ENCODE measurements at regions not wholly inside any gene's neighbourhood (a gene's known extent, or its start where the extent isn't known, plus 50 kb on each side); places are given as distances from the start of the nearest gene placed in this dataset.

DNA sequence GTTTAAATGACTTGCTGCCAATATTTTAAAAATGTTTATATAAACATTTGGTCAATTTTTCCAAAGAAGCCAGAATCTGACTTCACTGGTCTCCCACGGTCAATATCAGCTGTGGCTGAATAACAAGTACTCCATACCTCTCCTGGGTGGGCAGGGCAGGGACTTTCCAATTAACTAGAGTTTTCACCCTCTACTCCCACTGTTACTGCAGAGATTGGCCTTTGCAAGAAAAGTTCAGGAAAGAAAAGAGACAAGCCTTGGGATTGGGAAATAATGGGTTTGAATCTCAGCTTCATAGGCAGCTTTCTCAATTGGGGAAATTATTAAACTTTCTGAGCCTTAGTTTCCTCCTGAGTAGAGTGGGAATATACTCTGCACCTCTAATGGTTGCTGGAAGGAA, 236.9 kb downstream of the PRL start:
- intact Hi-C loops (cut with micrococcal nuclease): no loop called here
- CTCF ChIA-PET: no interaction called here
- no peaks in the 10 kb centered on the region for H3K9me3 ChIP-seq (ENCODE audit: control extremely low read depth in 1 of 3, control insufficient read depth in 2 of 3, insufficient read depth in 1 of 3, low read length in 2 of 3)
- H3K27ac ChIP-seq (ENCODE audit: low read length in 2 of 2): no peak overlapping the region
- Mint-ChIP-seq H3K4me1 (peaks cover 21% of the 10 kb centered on the region), H3K27me3 (peaks cover 3% of the 10 kb centered on the region), H3K4me3 (no peak overlapping the region), H3K9me3 (ENCODE audit: insufficient read depth) (no peaks in the 10 kb centered on the region), H3K27ac (no peak overlapping the region)
- ATAC-seq (ENCODE audit: low read depth) (no peak), DNase-seq (no peak)
- H3K9ac ChIP-seq (ENCODE audit: low read length): no peak overlapping the region
- no peak overlapping the region for H3K4me3 ChIP-seq (ENCODE audit: control extremely low read depth in 1 of 5, extremely low read depth in 1 of 5, insufficient read depth in 1 of 5, low read depth in 2 of 5, low read length in 4 of 5)
- WGBS (ENCODE audit: insufficient coverage): no CpG with 5 or more reads among the region's 1 CpG
- peaks cover 11 to 16% of the 10 kb centered on the region in 2 donors for H3K4me1 ChIP-seq (ENCODE audit: control insufficient read depth in 2 of 2, insufficient read depth in 2 of 2, low read length in 2 of 2)
- no peak overlapping the region for H3K4me2 ChIP-seq (replicated peaks; ENCODE audit: low read depth, low read length, poor library complexity, severe bottlenecking)
- POLR2A ChIA-PET: no interaction called here
- no peak for TF ChIP-seq EZH2 (IDR thresholded peaks at IDR 0.05; ENCODE audit: borderline replicate concordance, insufficient read depth, low read depth, low read length, poor library complexity, severe bottlenecking)
- TF ChIP-seq, protein P1, sequence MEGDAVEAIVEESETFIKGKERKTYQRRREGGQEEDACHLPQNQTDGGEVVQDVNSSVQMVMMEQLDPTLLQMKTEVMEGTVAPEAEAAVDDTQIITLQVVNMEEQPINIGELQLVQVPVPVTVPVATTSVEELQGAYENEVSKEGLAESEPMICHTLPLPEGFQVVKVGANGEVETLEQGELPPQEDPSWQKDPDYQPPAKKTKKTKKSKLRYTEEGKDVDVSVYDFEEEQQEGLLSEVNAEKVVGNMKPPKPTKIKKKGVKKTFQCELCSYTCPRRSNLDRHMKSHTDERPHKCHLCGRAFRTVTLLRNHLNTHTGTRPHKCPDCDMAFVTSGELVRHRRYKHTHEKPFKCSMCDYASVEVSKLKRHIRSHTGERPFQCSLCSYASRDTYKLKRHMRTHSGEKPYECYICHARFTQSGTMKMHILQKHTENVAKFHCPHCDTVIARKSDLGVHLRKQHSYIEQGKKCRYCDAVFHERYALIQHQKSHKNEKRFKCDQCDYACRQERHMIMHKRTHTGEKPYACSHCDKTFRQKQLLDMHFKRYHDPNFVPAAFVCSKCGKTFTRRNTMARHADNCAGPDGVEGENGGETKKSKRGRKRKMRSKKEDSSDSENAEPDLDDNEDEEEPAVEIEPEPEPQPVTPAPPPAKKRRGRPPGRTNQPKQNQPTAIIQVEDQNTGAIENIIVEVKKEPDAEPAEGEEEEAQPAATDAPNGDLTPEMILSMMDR (IDR thresholded peaks at IDR 0.05): no peak
- H3K36me3 ChIP-seq (replicated peaks in 1 of 2; ENCODE audit: control extremely low read depth in 1 of 2, control insufficient read depth in 1 of 2, extremely low read depth in 1 of 2, insufficient read depth in 2 of 2, low read length in 1 of 2): no peaks in the 10 kb centered on the region
- H3K79me2 ChIP-seq (ENCODE audit: control insufficient read depth, insufficient read depth, low read length): no peaks in the 10 kb centered on the region
- no peak overlapping the region for H2AFZ ChIP-seq (ENCODE audit: insufficient read depth, low read depth, low read length, poor library complexity, severe bottlenecking)
- no peaks in the 10 kb centered on the region for H4K20me1 ChIP-seq (ENCODE audit: control insufficient read depth, insufficient read depth, low read length, poor library complexity, severe bottlenecking)
- H3K27me3 ChIP-seq (replicated peaks in 1 of 4; ENCODE audit: control extremely low read depth in 1 of 4, control insufficient read depth in 3 of 4, insufficient read depth in 4 of 4, low read length in 3 of 4): no peaks in the 10 kb centered on the region

DNA sequence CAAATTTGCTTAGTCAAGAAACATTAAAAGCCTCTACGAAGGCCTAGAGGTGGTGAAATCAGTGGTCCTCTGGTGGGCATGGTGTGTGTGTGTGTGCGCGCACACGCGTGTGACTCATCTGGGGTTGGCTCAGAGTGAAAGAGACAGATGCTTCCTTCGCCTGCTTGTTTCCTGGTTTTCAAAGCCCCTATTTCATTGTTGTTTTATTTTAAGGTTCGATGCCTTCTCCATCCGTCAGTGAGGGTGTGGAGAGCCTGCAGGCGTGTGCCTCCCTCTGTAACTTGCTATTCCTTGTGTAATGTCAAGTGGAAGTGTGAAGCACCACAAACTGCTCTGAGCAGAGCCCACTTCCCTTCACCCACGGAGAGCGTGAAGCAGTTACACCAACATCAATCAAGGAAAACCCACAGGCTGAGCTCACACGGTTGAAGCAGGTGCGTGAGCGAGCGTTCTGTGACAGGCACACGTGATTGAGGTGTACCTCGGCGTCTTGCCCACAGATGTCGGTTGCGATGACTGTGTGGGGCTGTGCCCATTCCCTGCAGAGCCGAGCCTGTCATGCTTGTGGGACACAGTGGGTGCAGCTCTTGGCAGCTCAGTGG, 233.9 kb downstream of the PRL start:
- Histone ChIP-seq H2AFZ (ENCODE audit: insufficient read depth, low read depth, low read length, poor library complexity, severe bottlenecking) (peak overlapping the region; percentile 69), H3K27ac (ENCODE audit: low read length in 2 of 2) (no peak overlapping the region)
- H3K9me3 Mint-ChIP-seq (ENCODE audit: insufficient read depth): no peaks in the 10 kb centered on the region

More for the DNA sequence above, 233.9 kb downstream of the PRL start:
- Histone ChIP-seq H3K36me3 (replicated peaks in 1 of 2; ENCODE audit: control extremely low read depth in 1 of 2, control insufficient read depth in 1 of 2, extremely low read depth in 1 of 2, insufficient read depth in 2 of 2, low read length in 1 of 2) (no peaks in the 10 kb centered on the region), H3K79me2 (ENCODE audit: control insufficient read depth, insufficient read depth, low read length) (no peaks in the 10 kb centered on the region), H4K20me1 (ENCODE audit: control insufficient read depth, insufficient read depth, low read length, poor library complexity, severe bottlenecking) (no peaks in the 10 kb centered on the region), H3K9ac (ENCODE audit: low read length) (peak overlapping the region; percentile 38), H3K9me3 (ENCODE audit: control extremely low read depth in 1 of 3, control insufficient read depth in 2 of 3, insufficient read depth in 1 of 3, low read length in 2 of 3) (no peaks in the 10 kb centered on the region), H3K4me1 (ENCODE audit: control insufficient read depth in 2 of 2, insufficient read depth in 2 of 2, low read length in 2 of 2) (peaks cover 11 to 16% of the 10 kb centered on the region in 2 donors), H3K4me3 (ENCODE audit: control extremely low read depth in 1 of 5, extremely low read depth in 1 of 5, insufficient read depth in 1 of 5, low read depth in 2 of 5, low read length in 4 of 5) (peak overlapping the region in 2 of 5 experiments; percentile 31 to 33), H3K27me3 (replicated peaks in 1 of 4; ENCODE audit: control extremely low read depth in 1 of 4, control insufficient read depth in 3 of 4, insufficient read depth in 4 of 4, low read length in 3 of 4) (no peaks in the 10 kb centered on the region), H3K4me2 (replicated peaks; ENCODE audit: low read depth, low read length, poor library complexity, severe bottlenecking) (peak overlapping the region; percentile 61)
- DNase-seq: peak; percentile 51
- Mint-ChIP-seq H3K4me3 (peak overlapping the region; percentile 82), H3K27ac (peak overlapping the region; percentile 51), H3K4me1 (peaks cover 21% of the 10 kb centered on the region), H3K27me3 (peaks cover 3% of the 10 kb centered on the region)
- POLR2A ChIA-PET: no interaction called here
- WGBS (ENCODE audit: insufficient coverage): 0% methylated on average over 17 of the region's 21 CpGs
- no peak for TF ChIP-seq EZH2 (IDR thresholded peaks at IDR 0.05; ENCODE audit: borderline replicate concordance, insufficient read depth, low read depth, low read length, poor library complexity, severe bottlenecking)
- TF ChIP-seq, protein P1 (IDR thresholded peaks at IDR 0.05): no peak
- CTCF ChIA-PET: no interaction called here
- intact Hi-C loops (cut with micrococcal nuclease): no loop called here
- ATAC-seq (ENCODE audit: low read depth): peak; percentile 60

All from B cell (primary cell).